ENCODE measurements at regions not wholly inside any gene's neighbourhood (a gene's known extent, or its start where the extent isn't known, plus 50 kb on each side); places are given as distances from the start of the nearest gene placed in this dataset.

DNA sequence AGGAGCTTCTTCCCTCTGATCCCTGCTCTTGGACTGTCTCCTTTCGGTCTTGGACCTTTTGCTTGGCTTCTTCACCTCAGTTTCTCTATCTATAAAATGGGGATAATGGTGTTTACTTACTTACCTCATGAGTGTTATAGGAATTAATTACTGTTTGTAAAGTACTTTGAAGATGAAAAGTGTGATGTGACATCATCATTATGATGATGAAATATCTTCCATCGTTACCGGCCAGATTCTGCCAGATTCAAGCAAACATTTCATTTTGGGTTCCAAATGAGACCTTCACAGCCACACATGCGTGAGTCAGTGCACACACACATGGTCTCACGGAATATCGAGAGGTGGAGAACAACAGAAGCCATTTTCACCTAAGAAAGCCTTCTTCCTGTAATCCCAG, 220.1 kb upstream of the RPL34 start:
- Mint-ChIP-seq H3K4me3 (no peak overlapping the region), H3K9me3 (ENCODE audit: low read depth) (no peaks in the 10 kb centered on the region), H3K36me3 (no peaks in the 10 kb centered on the region), H3K4me1 (no peaks in the 10 kb centered on the region), H3K27me3 (no peaks in the 10 kb centered on the region), H3K27ac (no peak overlapping the region)
- CTCF ChIA-PET: no interaction called here
- DNase-seq (no peak), ATAC-seq (no peak)

DNA sequence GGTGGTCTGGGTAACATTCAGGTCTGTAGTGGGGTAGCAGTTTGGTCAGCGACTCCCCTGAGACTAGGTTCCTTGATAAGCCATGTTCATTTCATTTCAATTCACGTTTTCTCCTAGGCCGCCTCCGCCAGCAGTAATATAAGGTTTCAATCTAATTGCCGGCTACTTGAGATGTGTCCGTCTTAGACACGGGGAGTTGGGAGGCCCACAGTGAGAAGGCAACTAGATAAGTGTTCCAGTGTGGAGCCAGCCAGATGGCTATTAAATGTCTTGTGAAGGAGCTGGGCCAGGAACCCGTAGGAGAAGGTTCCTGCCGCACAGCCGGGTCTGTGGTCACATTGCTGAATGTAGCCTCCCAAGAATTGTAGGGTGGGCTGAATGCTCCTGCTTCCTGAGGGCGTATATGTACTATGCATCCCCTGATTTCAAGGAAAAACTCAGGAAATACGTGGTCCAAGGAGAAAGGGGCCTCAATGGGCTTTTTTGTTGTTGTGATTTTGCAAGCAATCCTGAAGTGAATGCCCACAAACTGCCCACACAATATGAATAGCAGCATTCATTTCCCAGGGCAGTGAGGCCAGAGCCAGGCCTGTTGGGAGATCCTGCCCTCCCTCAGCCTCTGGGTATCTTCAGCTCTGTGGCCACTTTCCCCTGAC, 220.6 kb upstream of the RPL34 start:
- no peaks in the 10 kb centered on the region for H3K36me3 Mint-ChIP-seq
- H3K27me3 Mint-ChIP-seq: no peaks in the 10 kb centered on the region
- ATAC-seq: no peak

DNA sequence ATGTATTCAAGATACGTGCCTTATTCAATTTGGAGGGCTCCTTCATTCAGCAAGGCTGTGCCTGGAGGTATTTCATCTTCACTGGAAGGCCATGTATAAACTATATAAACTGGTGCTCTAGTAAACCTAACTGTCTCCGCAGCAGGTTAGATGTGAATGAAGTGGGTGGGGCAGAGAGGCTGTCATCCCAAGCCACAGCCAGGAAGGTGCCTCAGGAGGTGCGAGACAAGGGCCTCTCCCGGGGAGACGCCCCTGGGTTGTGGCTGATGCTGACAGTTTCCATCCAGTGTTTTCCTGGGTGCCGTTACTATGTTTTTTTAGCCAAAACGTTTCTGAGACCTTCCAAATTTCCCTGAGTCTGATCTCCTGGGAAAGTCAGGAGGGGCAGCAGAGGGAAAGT, 221.5 kb upstream of the RPL34 start:
- no peak for DNase-seq
- Mint-ChIP-seq H3K27me3 (peaks cover 2% of the 10 kb centered on the region), H3K4me1 (no peaks in the 10 kb centered on the region), H3K4me3 (no peak overlapping the region), H3K36me3 (no peaks in the 10 kb centered on the region), H3K27ac (no peak overlapping the region), H3K9me3 (ENCODE audit: low read depth) (no peaks in the 10 kb centered on the region)
- CTCF ChIA-PET: no interaction called here
- no peak for ATAC-seq

More for the DNA sequence above, 220.6 kb upstream of the RPL34 start:
- no peak overlapping the region for H3K27ac Mint-ChIP-seq
- no peaks in the 10 kb centered on the region for H3K4me1 Mint-ChIP-seq
- no peak for DNase-seq
- CTCF ChIA-PET: no interaction called here
- no peaks in the 10 kb centered on the region for H3K9me3 Mint-ChIP-seq (ENCODE audit: low read depth)
- H3K4me3 Mint-ChIP-seq: no peak overlapping the region

DNA sequence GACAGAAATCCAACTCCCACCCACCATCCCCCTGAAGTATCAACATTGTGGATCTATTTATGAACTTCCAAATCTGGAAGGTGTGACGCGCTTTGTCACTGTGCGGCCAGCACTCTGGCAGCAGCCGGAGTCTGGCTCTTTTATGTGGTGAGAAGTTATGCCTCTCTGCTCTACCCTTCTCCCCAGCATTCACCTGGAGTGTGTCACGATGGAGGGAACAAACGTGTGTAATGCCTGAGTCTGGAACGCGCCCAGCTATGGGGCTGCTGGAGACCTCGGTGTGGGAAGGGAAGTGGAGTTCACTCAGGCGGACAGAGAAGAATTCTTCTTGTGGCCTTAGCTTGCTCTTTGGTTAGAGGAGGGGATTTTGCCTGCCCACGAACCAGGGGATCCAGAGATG, 222.1 kb upstream of the RPL34 start:
- Mint-ChIP-seq H3K36me3 (no peaks in the 10 kb centered on the region), H3K4me3 (no peak overlapping the region), H3K27ac (no peak overlapping the region), H3K27me3 (peaks cover 2% of the 10 kb centered on the region), H3K9me3 (ENCODE audit: low read depth) (no peaks in the 10 kb centered on the region), H3K4me1 (no peaks in the 10 kb centered on the region)
- ATAC-seq: no peak
- DNase-seq: no peak
- CTCF ChIA-PET: no interaction called here

DNA sequence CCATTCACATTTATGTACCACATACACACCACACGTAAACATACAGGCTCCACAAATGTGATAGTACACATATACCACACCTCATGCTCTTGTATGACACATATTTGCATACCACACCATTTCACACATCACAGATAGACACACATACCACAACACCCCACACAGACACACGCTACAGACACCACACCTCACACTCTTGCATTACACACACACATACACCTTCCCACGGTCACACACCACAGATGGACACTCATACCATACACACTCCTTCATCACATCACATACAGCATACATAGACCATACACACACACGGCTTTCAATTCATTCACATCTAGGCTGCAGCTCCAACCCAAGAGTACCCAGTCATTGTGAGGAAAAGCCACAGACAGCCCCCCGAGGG, 222.5 kb upstream of the RPL34 start:
- no peak for ATAC-seq
- Mint-ChIP-seq H3K9me3 (ENCODE audit: low read depth) (no peaks in the 10 kb centered on the region), H3K27me3 (peaks cover 2% of the 10 kb centered on the region), H3K4me1 (no peaks in the 10 kb centered on the region), H3K36me3 (no peaks in the 10 kb centered on the region), H3K4me3 (no peak overlapping the region), H3K27ac (no peak overlapping the region)
- no peak for DNase-seq
- CTCF ChIA-PET: no interaction called here

DNA sequence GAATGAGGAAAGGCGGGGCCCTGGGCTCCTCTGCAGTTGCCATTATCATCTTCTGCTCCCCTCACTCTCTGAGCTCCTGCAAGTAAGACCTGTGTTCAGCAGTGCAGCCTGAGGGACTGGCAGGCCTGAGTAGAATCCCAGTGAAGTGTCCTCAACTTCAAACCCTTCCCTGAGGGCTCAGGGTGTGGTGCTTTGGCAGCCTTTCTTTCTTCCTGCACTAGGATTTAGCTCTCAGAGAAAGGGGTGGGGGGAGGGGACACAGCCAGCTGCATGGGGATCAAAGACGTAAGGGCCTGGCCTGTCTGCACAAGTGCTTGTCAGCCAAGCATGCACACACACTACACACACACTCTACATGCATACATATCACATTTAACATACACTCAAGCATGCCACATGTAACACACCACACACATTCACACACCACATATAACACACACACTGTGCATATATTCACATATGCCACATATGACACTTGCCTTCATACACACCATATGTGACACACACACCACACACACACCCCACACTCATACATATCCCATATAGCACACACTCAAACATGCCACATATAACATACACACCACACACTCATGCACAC, 223.4 kb upstream of the RPL34 start:
- H3K9me3 Mint-ChIP-seq (ENCODE audit: low read depth): no peaks in the 10 kb centered on the region
- CTCF ChIA-PET: no interaction called here

DNA sequence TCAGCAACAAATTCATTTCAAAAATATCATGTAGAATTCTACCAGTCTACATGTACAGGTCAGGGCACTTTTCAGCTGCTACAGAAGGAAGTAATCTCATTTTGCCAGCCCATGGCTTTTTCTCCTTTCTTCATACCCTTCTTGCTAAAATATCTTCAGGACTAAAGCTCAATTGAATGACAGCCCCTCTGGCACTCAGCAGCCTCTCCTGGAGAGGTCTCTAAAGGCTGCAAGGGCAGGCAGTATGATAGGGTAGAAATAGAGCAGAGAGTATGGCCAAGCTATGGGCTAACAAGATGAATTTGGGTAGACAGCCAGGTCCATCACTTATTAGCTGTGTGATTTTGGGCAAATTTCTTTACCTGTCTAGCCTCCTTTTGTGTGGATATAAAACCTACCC, 224.6 kb upstream of the RPL34 start:
- Mint-ChIP-seq H3K4me3 (no peak overlapping the region), H3K27ac (no peak overlapping the region), H3K36me3 (no peaks in the 10 kb centered on the region), H3K4me1 (no peaks in the 10 kb centered on the region), H3K27me3 (peaks cover 4% of the 10 kb centered on the region), H3K9me3 (ENCODE audit: low read depth) (no peaks in the 10 kb centered on the region)
- ATAC-seq: no peak
- no peak for DNase-seq
- CTCF ChIA-PET: no interaction called here

More for the DNA sequence above, 223.4 kb upstream of the RPL34 start:
- no peak overlapping the region for H3K4me3 Mint-ChIP-seq
- peaks cover 4% of the 10 kb centered on the region for H3K27me3 Mint-ChIP-seq
- H3K4me1 Mint-ChIP-seq: no peaks in the 10 kb centered on the region
- H3K36me3 Mint-ChIP-seq: no peaks in the 10 kb centered on the region
- H3K27ac Mint-ChIP-seq: no peak overlapping the region
- DNase-seq (no peak), ATAC-seq (no peak)

DNA sequence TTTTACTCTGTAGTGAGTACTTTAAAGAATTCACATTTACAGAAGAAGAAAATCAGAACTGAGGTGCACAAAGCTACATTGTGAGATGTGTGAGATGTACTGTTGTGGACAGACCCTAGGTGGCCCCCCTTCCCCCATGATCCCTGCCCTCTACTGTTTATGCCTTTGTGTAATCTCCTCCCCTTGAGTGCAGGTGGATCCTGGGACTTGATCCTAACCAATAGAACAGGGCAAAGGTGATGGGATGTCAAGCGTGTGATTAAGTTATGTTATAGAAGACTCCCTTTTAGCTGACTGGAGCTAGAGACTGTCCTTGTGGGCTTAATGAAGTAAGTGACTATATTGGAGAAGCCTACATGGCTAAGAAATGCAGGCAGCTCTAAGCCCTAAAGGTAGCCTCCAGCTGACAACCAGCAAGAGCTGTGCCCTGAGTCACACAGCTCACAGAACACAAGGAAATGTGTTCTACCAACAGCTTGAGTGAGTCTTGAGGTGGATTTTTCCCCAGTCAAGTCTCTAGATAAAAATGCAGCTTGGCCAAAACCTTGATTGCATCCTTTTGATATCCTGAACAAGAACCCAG, 225.2 kb upstream of the LEF1 start:
- CTCF ChIA-PET: interaction anchor here (1.0 kb wide), 1 partner anchor 178 kb away, joined by 3 read pairs; no protein-coding TSS in a partner anchor
- ATAC-seq: no peak

DNA sequence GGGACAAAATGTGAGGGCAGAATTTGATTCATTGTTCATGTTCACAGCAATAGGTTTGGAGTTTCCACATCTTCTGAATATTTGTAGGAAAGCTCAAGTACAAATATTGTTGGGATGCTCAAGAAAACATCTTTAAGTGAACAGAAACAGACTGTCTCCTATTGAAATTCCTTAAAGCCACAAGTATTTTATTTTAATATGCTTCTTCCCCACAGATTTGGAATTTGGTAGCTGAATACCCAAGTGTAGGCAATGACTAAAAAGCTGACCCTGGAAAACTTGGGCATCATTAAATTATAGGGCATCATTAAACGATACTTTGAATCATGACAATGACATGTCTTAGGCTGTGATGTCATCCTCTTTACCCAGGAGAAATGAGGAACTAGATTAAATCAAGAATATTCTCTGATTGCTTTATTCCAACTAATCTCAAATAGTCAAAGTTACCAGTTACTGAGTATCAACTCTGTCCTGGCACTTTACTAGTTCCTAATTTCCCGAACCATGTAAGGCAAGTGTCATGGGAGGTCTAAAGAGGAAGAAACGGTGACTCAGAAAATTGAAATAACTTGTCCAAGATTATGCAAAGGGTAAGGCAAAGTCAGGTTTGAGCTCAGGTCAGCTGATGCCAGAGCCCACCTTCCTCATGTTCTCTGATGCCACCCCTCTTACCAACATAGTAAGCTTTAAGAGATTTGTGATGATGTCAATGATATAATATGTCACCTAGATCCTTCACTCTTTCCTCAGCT, 223.1 kb upstream of the LEF1 start:
- Mint-ChIP-seq H3K4me1 (no peaks in the 10 kb centered on the region), H3K27ac (no peak overlapping the region), H3K27me3 (peaks cover 13% of the 10 kb centered on the region), H3K4me3 (no peak overlapping the region), H3K36me3 (no peaks in the 10 kb centered on the region), H3K9me3 (ENCODE audit: low read depth) (no peaks in the 10 kb centered on the region)
- no peak for DNase-seq
- no peak for ATAC-seq
- CTCF ChIA-PET: no interaction called here

More for the DNA sequence above, 225.2 kb upstream of the LEF1 start:
- no peaks in the 10 kb centered on the region for H3K4me1 Mint-ChIP-seq
- no peak overlapping the region for H3K27ac Mint-ChIP-seq
- no peaks in the 10 kb centered on the region for H3K9me3 Mint-ChIP-seq (ENCODE audit: low read depth)
- H3K4me3 Mint-ChIP-seq: no peak overlapping the region
- no peaks in the 10 kb centered on the region for H3K36me3 Mint-ChIP-seq
- DNase-seq: no peak
- peaks cover 4% of the 10 kb centered on the region for H3K27me3 Mint-ChIP-seq

DNA sequence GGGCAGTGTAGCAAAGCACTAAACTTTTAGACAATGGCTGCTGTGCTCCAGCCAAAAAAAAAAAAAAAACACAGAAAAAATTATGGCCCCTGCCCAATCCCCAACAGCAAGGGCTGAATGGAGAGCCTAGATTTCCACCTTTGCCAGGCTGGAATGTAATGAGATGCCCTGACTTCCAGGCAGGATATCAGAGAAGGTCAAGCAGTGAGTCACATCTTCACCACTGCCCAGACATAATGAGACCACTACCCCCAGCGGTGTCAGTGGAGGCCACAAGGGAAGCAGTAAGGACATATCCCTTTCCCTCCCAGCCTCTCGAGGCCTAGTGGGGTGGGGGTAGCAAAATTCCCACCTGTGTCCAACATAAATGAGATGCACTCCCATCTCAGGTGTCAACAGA, 216.3 kb upstream of the LEF1 start:
- no peak overlapping the region for H3K4me3 Mint-ChIP-seq

DNA sequence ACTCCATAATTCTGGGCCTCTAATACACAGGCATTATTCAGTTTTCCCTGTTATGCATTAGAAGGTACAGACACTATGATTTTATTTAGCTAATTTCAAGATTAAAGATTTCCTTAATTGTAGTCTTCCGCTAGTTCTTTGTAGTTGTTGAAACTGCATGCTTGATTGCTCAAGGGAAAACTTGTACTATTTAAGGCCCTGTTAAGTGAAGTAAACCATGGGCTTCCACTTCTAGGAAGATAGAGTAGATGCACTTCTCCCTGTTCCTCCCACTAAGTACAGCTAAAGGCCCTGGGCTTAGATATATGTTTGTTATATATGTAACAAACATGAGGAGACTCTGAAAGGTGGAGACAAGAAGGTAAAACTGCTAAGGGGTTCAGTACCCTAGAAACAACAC, 215.8 kb upstream of the LEF1 start:
- Mint-ChIP-seq H3K4me1 (no peaks in the 10 kb centered on the region), H3K27me3 (peaks cover 27% of the 10 kb centered on the region), H3K36me3 (no peaks in the 10 kb centered on the region), H3K4me3 (no peak overlapping the region), H3K9me3 (ENCODE audit: low read depth) (no peaks in the 10 kb centered on the region), H3K27ac (no peak overlapping the region)
- no peak for ATAC-seq
- DNase-seq: no peak
- CTCF ChIA-PET: no interaction called here

More for the DNA sequence above, 216.3 kb upstream of the LEF1 start:
- CTCF ChIA-PET: no interaction called here
- no peak for ATAC-seq
- no peak overlapping the region for H3K27ac Mint-ChIP-seq
- H3K4me1 Mint-ChIP-seq: no peaks in the 10 kb centered on the region
- no peak for DNase-seq
- no peaks in the 10 kb centered on the region for H3K9me3 Mint-ChIP-seq (ENCODE audit: low read depth)
- H3K36me3 Mint-ChIP-seq: no peaks in the 10 kb centered on the region
- peaks cover 24% of the 10 kb centered on the region for H3K27me3 Mint-ChIP-seq

DNA sequence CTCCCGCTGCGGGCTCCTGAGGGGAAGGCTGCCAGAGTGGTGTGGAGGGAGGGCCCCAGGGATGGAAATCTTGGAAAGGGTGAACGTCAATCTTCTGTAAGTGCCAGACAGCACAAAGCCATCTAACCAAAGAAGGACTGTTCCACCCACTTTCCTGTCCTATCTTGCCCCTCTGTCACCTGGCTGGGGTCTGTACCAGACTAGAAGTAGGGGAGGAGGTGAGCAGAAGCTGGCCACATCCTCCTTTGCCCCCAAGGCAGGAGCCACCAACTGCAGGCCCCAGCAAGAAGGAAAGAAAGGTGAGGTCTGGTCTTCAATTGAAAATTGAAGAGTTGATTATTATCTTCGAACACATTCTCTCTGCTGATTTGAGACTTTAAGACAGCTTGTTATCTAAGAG, 214.4 kb upstream of the LEF1 start:
- H3K36me3 Mint-ChIP-seq: no peaks in the 10 kb centered on the region
- peaks cover 23% of the 10 kb centered on the region for H3K27me3 Mint-ChIP-seq
- no peak overlapping the region for H3K4me3 Mint-ChIP-seq
- no peaks in the 10 kb centered on the region for H3K4me1 Mint-ChIP-seq
- CTCF ChIA-PET: no interaction called here
- ATAC-seq: no peak
- DNase-seq: no peak
- H3K9me3 Mint-ChIP-seq (ENCODE audit: low read depth): no peaks in the 10 kb centered on the region
- no peak overlapping the region for H3K27ac Mint-ChIP-seq

DNA sequence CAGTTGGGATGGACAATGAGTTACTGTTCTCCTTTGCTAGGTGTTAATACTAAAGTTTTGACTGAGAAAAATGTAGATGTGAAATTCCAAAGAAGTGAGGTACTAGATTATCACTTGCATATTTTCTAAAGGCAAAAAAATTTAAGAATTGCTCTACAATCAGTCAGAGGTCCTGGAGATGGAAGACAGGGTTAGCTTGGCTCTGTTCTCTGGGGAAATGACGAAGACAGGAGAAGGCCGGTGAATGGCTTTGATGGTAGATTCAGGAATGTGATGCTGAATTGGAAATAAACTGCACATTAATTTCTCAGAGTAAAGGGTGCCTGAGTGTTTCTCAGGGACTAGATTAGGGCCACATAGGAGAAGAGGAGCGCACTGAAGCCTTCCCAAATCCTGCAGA, 214.0 kb upstream of the LEF1 start:
- Mint-ChIP-seq H3K4me3 (no peak overlapping the region), H3K27me3 (peaks cover 19% of the 10 kb centered on the region), H3K36me3 (no peaks in the 10 kb centered on the region), H3K4me1 (no peaks in the 10 kb centered on the region), H3K27ac (no peak overlapping the region), H3K9me3 (ENCODE audit: low read depth) (no peaks in the 10 kb centered on the region)
- no peak for ATAC-seq
- CTCF ChIA-PET: no interaction called here
- no peak for DNase-seq

DNA sequence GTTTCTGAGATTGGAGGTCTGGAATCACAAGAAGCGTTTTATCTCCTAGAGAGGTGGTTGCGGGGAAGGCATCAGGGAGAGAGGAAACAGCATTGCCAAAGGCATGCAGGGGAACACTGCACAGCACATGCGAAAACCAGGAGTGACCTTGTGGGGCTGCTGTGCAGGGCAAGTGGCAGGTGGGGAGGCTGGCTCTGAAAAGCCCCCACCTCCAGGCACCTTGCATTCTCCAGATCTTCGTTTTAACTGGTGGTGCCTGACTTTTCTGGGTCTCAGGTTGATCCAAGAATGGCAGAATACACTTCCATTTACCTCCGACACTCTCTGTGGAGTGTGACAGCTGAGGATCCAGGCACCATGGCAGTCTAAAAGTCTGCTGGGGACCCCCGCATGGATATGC, 209.4 kb upstream of the LEF1 start:
- ATAC-seq (no peak), DNase-seq (no peak)
- Mint-ChIP-seq H3K4me3 (no peak overlapping the region), H3K36me3 (no peaks in the 10 kb centered on the region), H3K27me3 (peaks cover 17% of the 10 kb centered on the region), H3K9me3 (ENCODE audit: low read depth) (no peaks in the 10 kb centered on the region), H3K4me1 (peaks cover 2% of the 10 kb centered on the region), H3K27ac (no peak overlapping the region)
- CTCF ChIA-PET: no interaction called here

All from activated CD8-positive, alpha-beta memory T cell treated with anti-CD3 and anti-CD28 coated beads, Interleukin-2, amount 10 ng/mL, durations not matched to agents 7 days and 5 days (primary cell).